Omental fat pad (tissue), 3 donors: ENCODE measurements at regions not wholly inside any gene's neighbourhood (a gene's known extent, or its start where the extent isn't known, plus 50 kb on each side); places are given as distances from the start of the nearest gene placed in this dataset.

Experiments
- ATAC-seq: fragments of 150-250 bp; one replicate; pipeline ENCODE4 v1.9.1; 2016; ENCODE audit warnings: mild to moderate bottlenecking, moderate library complexity; ENCODE audit not compliant: low FRiP score
- DNase-seq: peaks from one replicate; pipeline ENCODE4 v3.0.0-alpha.2; 2019; ENCODE audit warnings: low spot score
- CTCF ChIP-seq, 3 donors: fragments of 450-650 bp; IDR thresholded peaks; one replicate each; pipeline ENCODE4 v1.5.1; 2016 to 2017; ENCODE audit warnings: antibody characterized with exemption in 3 of 3, mild to moderate bottlenecking in 3 of 3, moderate library complexity in 2 of 3

GRCh38 chr20:58086763-58087561 lies 141.5 kb downstream of the ANKRD60 start:
- no peak for DNase-seq
- TF ChIP-seq CTCF (IDR thresholded peaks at IDR 0.05) = no peak
- ATAC-seq = no peak

- DNase-seq (no peak), ATAC-seq (no peak)
- TF ChIP-seq CTCF (IDR thresholded peaks at IDR 0.05) = no peak
Measured at GRCh38 chr20:58084966-58085365, 143.5 kb downstream of the ANKRD60 start.

GRCh38 chr20:58084566-58084965 lies 143.9 kb downstream of the ANKRD60 start:
- no peak for ATAC-seq
- TF ChIP-seq CTCF (IDR thresholded peaks at IDR 0.05) = no peak
- DNase-seq = no peak

DNA sequence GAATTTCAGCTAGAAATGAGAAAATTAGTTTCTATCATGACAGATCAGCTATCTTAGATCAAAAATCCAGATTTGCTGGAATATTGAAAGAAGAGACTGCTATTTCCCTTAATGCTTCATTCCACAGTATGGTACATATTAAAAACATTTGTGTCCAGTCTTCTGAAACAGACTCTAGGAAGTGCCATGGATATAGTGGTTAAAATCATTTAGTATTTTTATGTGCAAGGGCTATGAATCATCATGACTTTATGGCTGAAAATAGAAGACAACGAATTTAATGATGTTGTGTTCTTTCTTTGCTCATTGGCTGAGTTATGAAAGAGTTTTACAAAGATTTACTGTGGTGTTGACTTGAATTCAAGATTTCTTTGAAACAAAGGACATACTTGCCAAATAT lies 146.6 kb downstream of the ANKRD60 start:
- ATAC-seq = no peak
- DNase-seq = no peak
- no peak for TF ChIP-seq CTCF (IDR thresholded peaks at IDR 0.05)

DNA sequence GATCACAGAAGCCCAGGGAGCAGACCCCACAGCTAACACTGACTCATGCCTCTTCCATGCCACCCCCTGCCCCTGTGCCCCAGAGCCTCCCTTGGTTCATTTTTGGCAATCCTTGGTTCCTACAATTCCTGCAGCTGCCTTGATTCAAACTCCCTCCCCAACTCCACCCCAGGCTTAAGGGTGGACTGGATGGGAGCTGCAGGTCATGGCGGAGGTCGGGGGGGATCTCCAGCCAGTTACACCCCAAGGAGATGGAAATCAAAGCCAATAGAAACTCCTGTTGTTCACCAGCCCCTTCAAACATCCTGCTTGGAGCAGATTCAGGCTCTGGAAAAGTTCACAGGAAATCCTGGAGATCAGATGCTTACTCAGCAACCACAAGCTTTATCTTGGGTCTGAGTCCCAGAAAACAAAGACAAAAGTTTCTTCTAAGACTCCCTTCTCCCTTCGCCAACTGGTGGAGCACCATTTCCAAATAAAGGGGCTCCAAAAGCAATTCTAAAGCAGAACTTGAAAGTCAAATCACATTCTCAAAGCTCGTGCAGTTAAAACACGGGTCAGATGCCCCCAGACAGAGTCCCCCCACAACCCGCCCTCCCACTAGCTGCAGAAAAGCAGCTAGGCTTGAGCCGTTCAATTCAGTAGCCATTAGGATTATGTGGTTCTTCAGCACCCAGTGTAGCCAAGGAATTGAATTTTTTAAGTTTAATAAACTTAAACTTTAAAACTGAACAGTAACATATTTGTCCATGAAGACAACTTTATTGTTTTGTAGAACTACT lies 149.5 kb downstream of the ANKRD60 start:
- no peak for DNase-seq
- no peak for TF ChIP-seq CTCF (IDR thresholded peaks at IDR 0.05)
- no peak for ATAC-seq

- DNase-seq (no peak), ATAC-seq (no peak)
- no peak for TF ChIP-seq CTCF (IDR thresholded peaks at IDR 0.05)
Measured at GRCh38 chr20:58077282-58077681, 151.2 kb downstream of the ANKRD60 start.
